ENCODE measurements at regions not wholly inside any gene's neighbourhood (a gene's known extent, or its start where the extent isn't known, plus 50 kb on each side); places are given as distances from the start of the nearest gene placed in this dataset.

GRCh38 chr3:61311044-61311443, 59.8 kb upstream of the FHIT start:
- intact Hi-C loops (cut with micrococcal nuclease), result no loop called here

- intact Hi-C loops (cut with micrococcal nuclease), result no loop called here
These were observed 64.6 kb upstream of the FHIT start for GRCh38 chr3:61315871-61316270.

- intact Hi-C loops (cut with micrococcal nuclease), result no loop called here
These were observed 71.8 kb upstream of the FHIT start for GRCh38 chr3:61323094-61323493.

- intact Hi-C loops (cut with micrococcal nuclease), result no loop called here
These were observed 80.8 kb upstream of the FHIT start for GRCh38 chr3:61331929-61332552.

- intact Hi-C loops (cut with micrococcal nuclease), result no loop called here
These were observed 82.1 kb upstream of the FHIT start for GRCh38 chr3:61333192-61333961.

GRCh38 chr3:61334783-61335182, 83.5 kb upstream of the FHIT start:
- intact Hi-C loops (cut with micrococcal nuclease), result no loop called here

GRCh38 chr3:61340931-61341461, 89.7 kb upstream of the FHIT start:
- intact Hi-C loops (cut with micrococcal nuclease), result no loop called here

GRCh38 chr3:61343543-61343942, 92.3 kb upstream of the FHIT start:
- intact Hi-C loops (cut with micrococcal nuclease), result no loop called here

GRCh38 chr3:61345020-61345419, 93.8 kb upstream of the FHIT start:
- intact Hi-C loops (cut with micrococcal nuclease), result no loop called here

GRCh38 chr3:61347981-61348380, 96.7 kb upstream of the FHIT start:
- intact Hi-C loops (cut with micrococcal nuclease), result no loop called here

GRCh38 chr3:61349717-61350116, 98.5 kb upstream of the FHIT start:
- intact Hi-C loops (cut with micrococcal nuclease), result no loop called here

- intact Hi-C loops (cut with micrococcal nuclease), result no loop called here
These were observed 99.6 kb upstream of the FHIT start for GRCh38 chr3:61350782-61351309.

- intact Hi-C loops (cut with micrococcal nuclease), result no loop called here
These were observed 101.1 kb upstream of the FHIT start for GRCh38 chr3:61352306-61352705.

GRCh38 chr3:61353382-61353781, 102.1 kb upstream of the FHIT start:
- intact Hi-C loops (cut with micrococcal nuclease), result no loop called here

GRCh38 chr3:61354604-61355003, 103.4 kb upstream of the FHIT start:
- intact Hi-C loops (cut with micrococcal nuclease), result no loop called here

GRCh38 chr3:61356685-61357084, 105.4 kb upstream of the FHIT start:
- intact Hi-C loops (cut with micrococcal nuclease), result no loop called here

- intact Hi-C loops (cut with micrococcal nuclease), result no loop called here
These were observed 106.7 kb upstream of the FHIT start for GRCh38 chr3:61357902-61358301.

GRCh38 chr3:61358364-61358763, 107.1 kb upstream of the FHIT start:
- intact Hi-C loops (cut with micrococcal nuclease), result no loop called here

GRCh38 chr3:61360297-61360965, 109.2 kb upstream of the FHIT start:
- intact Hi-C loops (cut with micrococcal nuclease), result no loop called here

GRCh38 chr3:61369678-61370077, 118.4 kb upstream of the FHIT start:
- intact Hi-C loops (cut with micrococcal nuclease), result no loop called here

- intact Hi-C loops (cut with micrococcal nuclease), result no loop called here
These were observed 119.9 kb upstream of the FHIT start for GRCh38 chr3:61371123-61371522.

- intact Hi-C loops (cut with micrococcal nuclease), result no loop called here
These were observed 121.5 kb upstream of the FHIT start for GRCh38 chr3:61372723-61373122.
